ENCODE measurements at regions not wholly inside any gene's neighbourhood (a gene's known extent, or its start where the extent isn't known, plus 50 kb on each side); places are given as distances from the start of the nearest gene placed in this dataset.

DNA sequence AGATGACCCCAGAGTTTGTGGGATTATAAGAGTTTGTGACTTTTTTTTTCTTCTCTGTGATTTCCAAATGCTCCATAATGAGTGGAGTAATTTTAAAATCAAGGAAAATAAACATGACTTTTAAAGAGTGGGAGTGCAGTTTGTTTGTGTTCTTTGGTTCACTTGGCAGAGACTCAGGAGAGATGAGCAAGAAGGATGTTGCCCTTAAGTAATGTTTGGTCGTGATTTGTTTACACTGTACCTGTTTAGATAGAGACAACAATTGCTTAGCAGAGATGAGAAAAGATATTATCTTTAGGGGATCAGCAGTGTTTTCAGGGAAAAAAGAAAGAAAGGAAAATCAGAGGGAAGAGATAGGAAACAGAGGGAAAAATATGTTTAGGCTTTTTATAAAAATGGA is 170.8 kb downstream of the ADSS2 start:
- Histone ChIP-seq H3K36me3 (ENCODE audit: control insufficient read depth in 2 of 2, insufficient read depth in 1 of 2, low read length in 2 of 2) (no peaks in the 10 kb centered on the region), H3K27ac (ENCODE audit: extremely low read depth, low read depth, low read length) (no peak overlapping the region), H3K9me3 (ENCODE audit: control insufficient read depth, insufficient read depth, low read depth, low read length) (no peaks in the 10 kb centered on the region), H3K4me3 (ENCODE audit: low read depth, low read length) (no peak overlapping the region), H3K4me1 (ENCODE audit: control insufficient read depth, insufficient read depth, low read length) (no peaks in the 10 kb centered on the region)
- POLR2A ChIA-PET = no interaction called here
- CTCF ChIA-PET = interaction anchor here (1.1 kb wide), 1 partner anchor 13 kb away, joined by 6 read pairs; no protein-coding TSS in a partner anchor
- TF ChIP-seq ZNF670 (tag by site-specific recombination; IDR thresholded peaks at IDR 0.05; ENCODE audit: low read depth) (no peak), ZNF571 (tag by site-specific recombination; IDR thresholded peaks at IDR 0.05) (no peak), ZNF26 (tag by site-specific recombination; IDR thresholded peaks at IDR 0.05) (no peak), ZNF266 (tag by site-specific recombination; IDR thresholded peaks at IDR 0.05; ENCODE audit: low read depth) (no peak), ZNF133 (tag by site-specific recombination; IDR thresholded peaks at IDR 0.05) (no peak), ZNF423 (tag by site-specific recombination; IDR thresholded peaks at IDR 0.05) (no peak), KLF9 (tag by site-specific recombination; IDR thresholded peaks at IDR 0.05; ENCODE audit: low read depth) (no peak), PRDM1 (tag by site-specific recombination; IDR thresholded peaks at IDR 0.05) (no peak), ZNF221 (tag by site-specific recombination; IDR thresholded peaks at IDR 0.05; ENCODE audit: borderline replicate concordance) (no peak), ZNF2 (tag by site-specific recombination; IDR thresholded peaks at IDR 0.05) (no peak), TSHZ1 (tag by site-specific recombination; IDR thresholded peaks at IDR 0.05; ENCODE audit: borderline replicate concordance) (no peak), ZNF175 (tag by site-specific recombination; IDR thresholded peaks at IDR 0.05) (no peak), ZNF112 (tag by site-specific recombination; IDR thresholded peaks at IDR 0.05) (no peak)
- TF ChIP-seq, protein P1, sequence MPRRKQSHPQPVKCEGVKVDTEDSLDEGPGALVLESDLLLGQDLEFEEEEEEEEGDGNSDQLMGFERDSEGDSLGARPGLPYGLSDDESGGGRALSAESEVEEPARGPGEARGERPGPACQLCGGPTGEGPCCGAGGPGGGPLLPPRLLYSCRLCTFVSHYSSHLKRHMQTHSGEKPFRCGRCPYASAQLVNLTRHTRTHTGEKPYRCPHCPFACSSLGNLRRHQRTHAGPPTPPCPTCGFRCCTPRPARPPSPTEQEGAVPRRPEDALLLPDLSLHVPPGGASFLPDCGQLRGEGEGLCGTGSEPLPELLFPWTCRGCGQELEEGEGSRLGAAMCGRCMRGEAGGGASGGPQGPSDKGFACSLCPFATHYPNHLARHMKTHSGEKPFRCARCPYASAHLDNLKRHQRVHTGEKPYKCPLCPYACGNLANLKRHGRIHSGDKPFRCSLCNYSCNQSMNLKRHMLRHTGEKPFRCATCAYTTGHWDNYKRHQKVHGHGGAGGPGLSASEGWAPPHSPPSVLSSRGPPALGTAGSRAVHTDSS (tag by site-specific recombination; IDR thresholded peaks at IDR 0.05) = no peak
- TF ChIP-seq, protein P2, sequence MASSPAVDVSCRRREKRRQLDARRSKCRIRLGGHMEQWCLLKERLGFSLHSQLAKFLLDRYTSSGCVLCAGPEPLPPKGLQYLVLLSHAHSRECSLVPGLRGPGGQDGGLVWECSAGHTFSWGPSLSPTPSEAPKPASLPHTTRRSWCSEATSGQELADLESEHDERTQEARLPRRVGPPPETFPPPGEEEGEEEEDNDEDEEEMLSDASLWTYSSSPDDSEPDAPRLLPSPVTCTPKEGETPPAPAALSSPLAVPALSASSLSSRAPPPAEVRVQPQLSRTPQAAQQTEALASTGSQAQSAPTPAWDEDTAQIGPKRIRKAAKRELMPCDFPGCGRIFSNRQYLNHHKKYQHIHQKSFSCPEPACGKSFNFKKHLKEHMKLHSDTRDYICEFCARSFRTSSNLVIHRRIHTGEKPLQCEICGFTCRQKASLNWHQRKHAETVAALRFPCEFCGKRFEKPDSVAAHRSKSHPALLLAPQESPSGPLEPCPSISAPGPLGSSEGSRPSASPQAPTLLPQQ (tag by site-specific recombination; IDR thresholded peaks at IDR 0.05) = no peak
- TF ChIP-seq, protein P3, sequence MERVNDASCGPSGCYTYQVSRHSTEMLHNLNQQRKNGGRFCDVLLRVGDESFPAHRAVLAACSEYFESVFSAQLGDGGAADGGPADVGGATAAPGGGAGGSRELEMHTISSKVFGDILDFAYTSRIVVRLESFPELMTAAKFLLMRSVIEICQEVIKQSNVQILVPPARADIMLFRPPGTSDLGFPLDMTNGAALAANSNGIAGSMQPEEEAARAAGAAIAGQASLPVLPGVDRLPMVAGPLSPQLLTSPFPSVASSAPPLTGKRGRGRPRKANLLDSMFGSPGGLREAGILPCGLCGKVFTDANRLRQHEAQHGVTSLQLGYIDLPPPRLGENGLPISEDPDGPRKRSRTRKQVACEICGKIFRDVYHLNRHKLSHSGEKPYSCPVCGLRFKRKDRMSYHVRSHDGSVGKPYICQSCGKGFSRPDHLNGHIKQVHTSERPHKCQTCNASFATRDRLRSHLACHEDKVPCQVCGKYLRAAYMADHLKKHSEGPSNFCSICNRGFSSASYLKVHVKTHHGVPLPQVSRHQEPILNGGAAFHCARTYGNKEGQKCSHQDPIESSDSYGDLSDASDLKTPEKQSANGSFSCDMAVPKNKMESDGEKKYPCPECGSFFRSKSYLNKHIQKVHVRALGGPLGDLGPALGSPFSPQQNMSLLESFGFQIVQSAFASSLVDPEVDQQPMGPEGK (tag by site-specific recombination; IDR thresholded peaks at IDR 0.05) = no peak
